HG03103 (cell line): ENCODE measurements at regions not wholly inside any gene's neighbourhood (a gene's known extent, or its start where the extent isn't known, plus 50 kb on each side); places are given as distances from the start of the nearest gene placed in this dataset.

Experiments
- ATAC-seq: cut with Tn5 transposase; IDR thresholded peaks from one replicate; pipeline ENCODE4 v1.9.1; 2021; ENCODE audit warnings: low read depth; ENCODE audit not compliant: unreplicated experiment

- no peak for ATAC-seq
These were observed 136.5 kb upstream of the STK17B start for GRCh38 chr2:196307775-196308305.

- ATAC-seq, result no peak
These were observed 138.3 kb upstream of the STK17B start for GRCh38 chr2:196309691-196310090.

- ATAC-seq, result no peak
These were observed 142.8 kb upstream of the STK17B start for GRCh38 chr2:196314157-196314556.

GRCh38 chr2:196314780-196315179 lies 143.4 kb upstream of the STK17B start:
- ATAC-seq, result no peak

GRCh38 chr2:196315388-196316049 lies 144.1 kb upstream of the STK17B start:
- ATAC-seq, result no peak

DNA sequence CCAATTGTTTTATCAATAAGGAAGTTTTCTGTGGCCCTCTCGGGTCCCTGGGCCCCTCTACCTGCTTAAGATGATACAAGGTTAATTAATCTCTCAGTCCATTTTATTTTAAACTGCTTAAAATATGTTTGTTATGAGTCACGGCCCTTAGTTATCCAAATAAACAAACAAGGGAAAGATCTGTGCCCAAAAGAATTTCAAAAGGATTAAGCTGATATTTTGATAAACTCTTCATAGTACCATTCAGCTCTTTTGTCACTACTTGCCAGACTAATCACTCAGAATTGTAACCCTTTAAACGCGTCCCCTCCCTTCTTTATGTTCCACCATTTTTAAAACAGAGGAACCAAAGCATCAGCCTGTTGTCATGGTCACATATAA lies 144.7 kb upstream of the STK17B start:
- no peak for ATAC-seq

- no peak for ATAC-seq
These were observed 147.4 kb upstream of the STK17B start for GRCh38 chr2:196318517-196319377.

- no peak for ATAC-seq
These were observed 151.8 kb upstream of the STK17B start for GRCh38 chr2:196322973-196323810.

DNA sequence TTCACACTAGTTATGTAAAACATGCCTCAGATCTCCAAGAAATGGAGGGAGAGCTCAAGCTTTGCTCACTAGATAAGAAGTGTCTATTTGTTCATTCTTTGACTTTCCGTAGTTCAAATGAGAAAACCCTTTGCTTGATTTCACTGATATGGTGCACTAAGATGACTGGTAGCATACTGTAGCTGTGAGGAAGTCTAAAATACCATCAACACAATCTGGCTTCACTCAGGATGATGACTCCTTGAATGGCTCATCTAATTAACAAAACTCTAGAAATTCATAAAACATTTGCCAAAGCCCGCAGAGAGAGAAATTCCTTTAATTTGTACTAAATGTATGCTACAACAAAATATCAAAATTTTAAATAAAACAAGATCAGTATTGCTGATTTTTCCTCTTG lies 152.8 kb upstream of the STK17B start:
- no peak for ATAC-seq

GRCh38 chr2:196328088-196328680 lies 156.8 kb upstream of the STK17B start:
- no peak for ATAC-seq

- no peak for ATAC-seq
These were observed 158.6 kb upstream of the STK17B start for GRCh38 chr2:196329959-196330358.

- no peak for ATAC-seq
These were observed 159.3 kb upstream of the STK17B start for GRCh38 chr2:196330645-196331044.

DNA sequence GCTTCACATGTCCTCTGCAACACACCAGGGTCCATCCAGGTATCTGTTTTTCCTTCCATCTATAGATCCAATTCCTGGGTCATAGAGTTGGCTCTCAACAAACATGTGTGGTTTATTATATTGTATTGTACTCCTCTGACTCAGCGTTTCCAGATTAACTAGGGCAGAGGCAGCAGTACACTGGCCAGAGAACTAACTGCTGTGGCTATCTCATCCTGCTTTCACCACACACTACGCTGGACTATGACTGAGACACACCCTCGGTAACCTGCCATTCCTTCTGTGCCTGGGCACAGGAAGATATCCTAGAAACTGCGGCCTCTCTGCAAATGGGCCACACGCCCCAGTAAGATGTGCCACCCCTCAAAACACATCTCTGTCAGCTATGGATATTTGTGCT lies 159.8 kb upstream of the STK17B start:
- no peak for ATAC-seq

- no peak for ATAC-seq
These were observed 160.5 kb upstream of the STK17B start for GRCh38 chr2:196331851-196332250.

- ATAC-seq, result no peak
These were observed 162.0 kb upstream of the STK17B start for GRCh38 chr2:196333397-196333796.

DNA sequence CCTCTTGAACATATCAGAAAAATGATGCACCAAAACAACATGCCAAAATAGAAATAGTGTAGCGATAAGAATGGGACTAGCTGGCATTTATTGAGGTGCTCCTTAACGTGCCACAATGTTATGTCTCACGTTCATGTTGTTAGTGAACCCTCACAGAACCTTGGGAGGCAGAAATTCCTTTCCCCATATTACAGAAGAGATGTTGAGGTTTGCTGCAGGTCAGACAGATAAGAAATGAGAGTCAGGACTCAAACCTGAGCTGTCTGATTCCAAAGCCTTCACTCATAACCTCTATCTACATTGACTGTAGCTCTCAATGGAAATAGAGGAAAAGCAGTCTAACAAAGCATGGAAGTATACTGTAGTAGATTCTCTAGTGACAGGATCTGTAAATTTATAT lies 163.3 kb upstream of the STK17B start:
- ATAC-seq, result no peak

DNA sequence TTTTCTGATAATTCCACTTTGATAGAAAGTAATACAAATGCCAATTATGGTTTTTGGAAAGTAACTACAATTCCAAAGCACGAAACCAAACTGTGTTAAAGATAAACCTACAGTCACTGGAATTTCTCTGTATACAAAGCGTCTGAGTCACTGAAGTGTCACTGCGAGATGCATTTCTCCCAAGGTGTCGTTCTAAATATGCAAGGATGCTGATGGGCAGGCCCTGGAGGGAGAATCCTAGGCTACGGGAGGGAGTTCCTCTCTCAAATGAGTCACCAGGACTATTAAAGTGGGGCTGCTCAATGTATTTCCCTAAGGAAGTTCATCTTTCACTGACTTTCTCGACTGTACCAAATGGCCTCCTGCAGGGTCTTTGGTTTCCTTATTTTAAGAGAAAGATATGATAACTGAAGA lies 163.8 kb upstream of the STK17B start:
- ATAC-seq, result no peak

GRCh38 chr2:196336207-196336606 lies 164.8 kb upstream of the STK17B start:
- no peak for ATAC-seq

DNA sequence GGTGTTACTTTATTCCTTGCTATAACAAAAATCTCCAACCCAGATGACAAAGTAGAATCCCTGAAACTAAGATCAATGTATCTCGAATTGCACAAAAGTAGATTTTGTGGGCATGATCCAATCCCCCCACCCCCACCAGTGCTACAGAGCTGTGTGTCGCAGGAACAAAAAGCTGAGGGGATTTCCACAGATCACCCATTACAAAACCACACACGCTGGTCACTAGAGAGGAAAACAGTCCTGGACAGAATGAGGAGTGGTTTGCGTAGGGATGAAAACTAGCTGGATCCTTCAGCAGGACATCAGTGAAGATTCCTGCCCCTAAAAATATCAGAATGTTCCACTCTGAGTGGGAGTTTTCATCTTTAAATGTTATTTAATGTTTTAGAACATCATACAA lies 165.3 kb upstream of the STK17B start:
- ATAC-seq, result no peak

DNA sequence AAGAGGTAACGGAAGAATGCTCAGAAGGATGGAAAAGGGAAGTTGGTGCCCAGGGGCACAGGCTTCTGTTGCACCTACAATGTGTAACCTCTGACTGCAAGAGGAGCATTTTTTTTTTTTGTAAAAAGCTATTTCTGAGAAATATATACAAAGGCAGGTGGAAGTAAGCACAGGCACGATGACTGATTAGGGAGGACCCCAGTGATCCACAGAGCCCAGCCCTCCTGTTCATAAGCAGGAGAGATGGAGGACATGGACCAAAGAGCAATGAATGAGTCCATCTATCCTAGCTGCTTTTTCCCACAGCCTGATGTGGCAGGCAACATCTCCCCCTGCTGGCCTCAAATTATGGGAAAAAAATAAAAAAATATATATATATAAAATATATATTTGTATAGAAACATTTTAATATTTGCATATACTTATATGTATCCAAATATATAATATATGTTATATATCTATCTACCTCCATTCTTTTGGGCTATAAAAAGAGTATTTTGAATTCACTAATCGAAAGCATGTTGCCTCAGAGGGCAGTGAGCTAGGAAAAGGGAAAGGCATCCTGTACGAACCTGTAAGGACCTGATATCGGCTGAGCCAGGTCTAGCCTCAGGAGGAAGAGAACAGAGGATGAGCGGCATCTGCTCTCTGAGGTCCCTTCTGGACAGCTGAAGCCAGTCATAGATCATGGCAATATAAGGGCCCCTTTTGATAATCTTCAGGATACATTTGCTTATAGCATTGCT lies 166.0 kb upstream of the STK17B start:
- no peak for ATAC-seq
